ENCODE measurements at regions not wholly inside any gene's neighbourhood (a gene's known extent, or its start where the extent isn't known, plus 50 kb on each side); places are given as distances from the start of the nearest gene placed in this dataset.

- DNase-seq (ENCODE audit: low read depth): no peak
Observed at GRCh38 chr1:221162352-221162751, 283.1 kb downstream of the HLX start.

GRCh38 chr1:221162939-221163338 lies 283.7 kb downstream of the HLX start:
- DNase-seq (ENCODE audit: low read depth): no peak

GRCh38 chr1:221164029-221164428 lies 284.8 kb downstream of the HLX start:
- DNase-seq (ENCODE audit: low read depth): no peak

GRCh38 chr1:221164951-221165838 lies 286.0 kb downstream of the HLX start:
- no peak for DNase-seq (ENCODE audit: low read depth)

- no peak for DNase-seq (ENCODE audit: low read depth)
Observed at GRCh38 chr1:221165839-221166500, 286.7 kb downstream of the HLX start.

GRCh38 chr1:221166559-221167318 lies 287.5 kb downstream of the HLX start:
- DNase-seq (ENCODE audit: low read depth): no peak

- DNase-seq (ENCODE audit: low read depth): no peak
Observed at GRCh38 chr1:221169447-221169889, 290.2 kb downstream of the HLX start.

GRCh38 chr1:221170171-221170570 lies 290.9 kb downstream of the HLX start:
- DNase-seq (ENCODE audit: low read depth): no peak

GRCh38 chr1:221171768-221172167 lies 292.5 kb downstream of the HLX start:
- DNase-seq (ENCODE audit: low read depth): no peak

GRCh38 chr1:221172841-221173240 lies 293.6 kb downstream of the HLX start:
- DNase-seq (ENCODE audit: low read depth): no peak

- peak; percentile 4 for DNase-seq (ENCODE audit: low read depth)
Observed at GRCh38 chr1:221174330-221174993, 295.2 kb downstream of the HLX start.

- DNase-seq (ENCODE audit: low read depth): no peak
Observed at GRCh38 chr1:221175249-221175648, 296.0 kb downstream of the HLX start.

GRCh38 chr1:221180704-221181368 lies 301.6 kb downstream of the HLX start:
- DNase-seq (ENCODE audit: low read depth): no peak

- DNase-seq (ENCODE audit: low read depth): no peak
Observed at GRCh38 chr1:221182791-221183533, 303.7 kb downstream of the HLX start.

GRCh38 chr1:221184131-221184794 lies 305.0 kb downstream of the HLX start:
- no peak for DNase-seq (ENCODE audit: low read depth)

- DNase-seq (ENCODE audit: low read depth): no peak
Observed at GRCh38 chr1:221187174-221187573, 307.9 kb downstream of the HLX start.

GRCh38 chr1:221188458-221188857 lies 309.2 kb downstream of the HLX start:
- DNase-seq (ENCODE audit: low read depth): no peak

- no peak for DNase-seq (ENCODE audit: low read depth)
Observed at GRCh38 chr1:221190249-221190648, 311.0 kb downstream of the HLX start.

GRCh38 chr1:221192055-221192454 lies 312.8 kb downstream of the HLX start:
- no peak for DNase-seq (ENCODE audit: low read depth)

- no peak for DNase-seq (ENCODE audit: low read depth)
Observed at GRCh38 chr1:221200464-221200863, 321.2 kb downstream of the HLX start.

Data from fibroblast of the conjunctiva (primary cell).